WI38 (cell line): ENCODE measurements at regions not wholly inside any gene's neighbourhood (a gene's known extent, or its start where the extent isn't known, plus 50 kb on each side); places are given as distances from the start of the nearest gene placed in this dataset.
"Not testable (repeated sequence)": the region's sequence is repeated elsewhere in the genome, so short reads cannot be mapped to it uniquely, and the experiment has no call there.

Experiments used
- H3K4me3 ChIP-seq: 2 replicates; pipeline ENCODE4 v1.5.1; 2011; ENCODE audit warnings: low read depth, mild to moderate bottlenecking, control low read depth, low read length
- TF ChIP-seq, protein P1 (sequence below): IDR thresholded peaks from 2 replicates; pipeline ENCODE4 v1.5.1; 2012; ENCODE audit warnings: low read depth, mild to moderate bottlenecking, control low read depth, low read length

DNA sequence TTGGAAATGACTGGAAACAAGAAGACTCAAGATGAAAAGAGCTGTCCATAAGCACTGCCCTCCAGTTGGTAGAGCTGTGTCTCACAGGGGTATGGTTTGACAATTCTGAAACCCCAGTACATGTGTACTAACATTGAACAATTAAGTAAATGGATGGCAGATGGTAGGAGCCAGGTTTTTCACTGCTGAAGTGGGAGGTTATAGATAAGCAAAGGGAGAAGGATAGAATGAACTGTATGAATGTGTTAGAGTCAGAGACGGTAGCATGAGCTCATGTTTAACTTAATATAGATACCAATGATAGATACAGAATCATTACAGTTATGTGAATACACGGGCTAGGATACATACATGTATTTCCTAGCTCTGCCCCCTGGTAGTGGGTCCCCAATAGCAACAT lies 95.0 kb upstream of the SIRPA start:
- TF ChIP-seq, protein P1, sequence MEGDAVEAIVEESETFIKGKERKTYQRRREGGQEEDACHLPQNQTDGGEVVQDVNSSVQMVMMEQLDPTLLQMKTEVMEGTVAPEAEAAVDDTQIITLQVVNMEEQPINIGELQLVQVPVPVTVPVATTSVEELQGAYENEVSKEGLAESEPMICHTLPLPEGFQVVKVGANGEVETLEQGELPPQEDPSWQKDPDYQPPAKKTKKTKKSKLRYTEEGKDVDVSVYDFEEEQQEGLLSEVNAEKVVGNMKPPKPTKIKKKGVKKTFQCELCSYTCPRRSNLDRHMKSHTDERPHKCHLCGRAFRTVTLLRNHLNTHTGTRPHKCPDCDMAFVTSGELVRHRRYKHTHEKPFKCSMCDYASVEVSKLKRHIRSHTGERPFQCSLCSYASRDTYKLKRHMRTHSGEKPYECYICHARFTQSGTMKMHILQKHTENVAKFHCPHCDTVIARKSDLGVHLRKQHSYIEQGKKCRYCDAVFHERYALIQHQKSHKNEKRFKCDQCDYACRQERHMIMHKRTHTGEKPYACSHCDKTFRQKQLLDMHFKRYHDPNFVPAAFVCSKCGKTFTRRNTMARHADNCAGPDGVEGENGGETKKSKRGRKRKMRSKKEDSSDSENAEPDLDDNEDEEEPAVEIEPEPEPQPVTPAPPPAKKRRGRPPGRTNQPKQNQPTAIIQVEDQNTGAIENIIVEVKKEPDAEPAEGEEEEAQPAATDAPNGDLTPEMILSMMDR: no peak
- H3K4me3 ChIP-seq: no peak overlapping the region

DNA sequence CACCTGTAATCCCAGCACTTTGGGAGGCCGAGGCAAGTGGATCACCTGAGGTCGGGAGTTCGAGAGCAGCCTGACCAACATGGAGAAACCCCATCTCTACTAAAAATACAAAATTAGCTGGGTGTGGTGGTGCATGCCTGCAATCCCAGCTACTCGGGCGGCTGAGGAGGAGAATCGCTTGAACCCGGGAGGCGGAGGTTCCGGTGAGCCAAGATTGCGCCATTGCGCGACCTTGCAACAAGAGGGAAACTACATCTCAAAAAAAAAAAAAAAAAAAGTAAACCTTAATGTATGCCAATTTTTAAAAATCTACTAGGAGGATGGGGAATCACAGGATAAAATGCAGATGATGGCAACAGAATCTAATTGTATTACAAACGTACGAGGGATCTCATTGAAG lies 95.5 kb upstream of the SIRPA start:
- not testable (repeated sequence) for H3K4me3 ChIP-seq

DNA sequence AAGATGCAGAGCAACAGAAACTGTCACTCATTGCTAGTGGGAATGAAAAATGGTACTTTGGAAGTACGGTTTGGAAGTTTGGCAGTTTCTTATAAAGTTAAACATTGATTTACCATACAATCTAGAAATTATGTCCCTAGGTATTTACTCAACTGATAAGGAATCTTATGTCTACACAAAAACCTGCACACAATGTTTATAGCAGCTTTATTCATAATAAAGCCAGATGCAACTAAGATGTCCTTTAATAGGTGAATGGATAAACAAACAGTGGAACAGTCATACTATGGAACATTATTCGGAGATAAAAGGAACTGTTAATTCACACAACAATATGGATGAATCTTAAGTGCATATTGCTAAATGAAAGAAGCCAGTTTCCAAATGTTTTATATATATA lies 96.2 kb upstream of the SIRPA start:
- H3K4me3 ChIP-seq: no peak overlapping the region
- TF ChIP-seq, protein P1: no peak

DNA sequence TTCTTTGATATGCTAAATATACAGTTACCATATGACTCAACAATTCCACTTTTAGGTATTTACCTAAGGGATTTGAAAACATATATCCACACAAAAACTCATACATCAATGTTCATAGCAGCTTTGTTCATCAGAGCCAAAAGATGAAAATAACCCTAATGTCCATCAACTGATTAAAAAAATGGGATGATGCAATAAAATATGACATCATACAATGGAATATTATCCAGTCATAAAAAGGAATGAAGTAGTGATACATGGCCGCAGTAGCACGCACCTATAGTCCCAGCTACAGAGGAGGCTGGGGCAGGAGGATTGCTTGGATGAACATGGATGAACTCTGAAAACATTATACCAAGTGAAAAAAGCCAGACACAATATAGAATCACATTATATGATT lies 101.4 kb upstream of the SIRPA start:
- TF ChIP-seq, protein P1: no peak
- H3K4me3 ChIP-seq: no peak overlapping the region

DNA sequence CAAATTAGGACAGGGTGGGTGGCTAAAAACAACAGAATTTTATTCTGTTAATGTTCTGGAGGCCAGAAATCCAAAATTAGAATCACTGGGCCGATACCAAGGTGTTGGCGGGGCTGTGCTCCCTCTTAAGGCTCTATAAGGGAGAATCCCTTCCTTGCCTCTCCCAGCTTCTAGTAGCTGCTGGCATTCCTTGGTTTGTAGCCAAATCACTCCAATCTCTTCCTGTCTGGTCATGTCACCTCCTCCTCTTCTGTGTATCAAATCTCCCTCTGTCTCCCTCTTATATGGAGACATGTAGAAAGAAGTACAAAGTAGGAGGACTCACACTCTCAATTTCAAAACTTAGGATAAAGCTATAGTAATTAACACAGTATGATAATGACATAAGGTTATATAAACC lies 102.9 kb upstream of the SIRPA start:
- TF ChIP-seq, protein P1: no peak
- no peak overlapping the region for H3K4me3 ChIP-seq

DNA sequence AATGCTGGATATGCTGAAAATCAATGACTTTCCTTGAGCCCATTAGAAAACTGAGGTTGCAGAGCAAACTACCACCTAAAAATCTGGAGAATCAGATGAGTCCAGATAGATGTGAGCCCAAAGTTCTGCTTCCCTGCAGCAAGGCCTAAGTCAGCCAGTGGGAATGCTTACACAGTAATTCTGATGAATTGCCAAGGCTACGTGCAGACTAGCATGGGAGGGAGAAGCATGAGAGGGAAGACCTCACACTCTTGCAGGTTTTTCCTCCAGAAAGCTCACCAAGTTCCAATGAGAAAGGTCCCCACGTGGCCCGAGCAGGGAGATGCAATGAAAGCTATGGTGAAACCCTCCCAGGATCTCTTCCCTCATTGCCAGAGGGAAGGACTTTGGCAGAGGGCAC lies 104.8 kb upstream of the SIRPA start:
- TF ChIP-seq, protein P1: no peak
- H3K4me3 ChIP-seq: no peak overlapping the region

DNA sequence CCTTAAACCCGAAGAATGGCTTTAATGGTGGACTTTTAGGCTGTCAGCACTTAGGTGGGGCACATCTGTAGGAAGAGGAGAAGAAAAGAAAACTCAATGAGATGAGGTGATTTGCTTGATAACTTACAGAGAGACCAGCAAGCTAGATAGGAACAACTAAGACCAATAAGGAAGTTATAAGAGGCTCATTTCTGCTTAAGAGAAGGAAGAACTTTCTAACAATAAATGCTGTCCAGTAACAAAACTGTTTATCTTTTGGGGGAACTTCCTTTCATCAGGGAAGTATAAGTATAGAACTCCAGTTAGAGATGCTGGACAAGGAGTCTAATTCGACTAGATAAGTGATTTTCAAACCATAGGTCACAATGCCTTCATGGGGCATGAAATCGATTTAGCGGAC lies 107.2 kb upstream of the SIRPA start:
- H3K4me3 ChIP-seq: no peak overlapping the region
- TF ChIP-seq, protein P1: no peak

DNA sequence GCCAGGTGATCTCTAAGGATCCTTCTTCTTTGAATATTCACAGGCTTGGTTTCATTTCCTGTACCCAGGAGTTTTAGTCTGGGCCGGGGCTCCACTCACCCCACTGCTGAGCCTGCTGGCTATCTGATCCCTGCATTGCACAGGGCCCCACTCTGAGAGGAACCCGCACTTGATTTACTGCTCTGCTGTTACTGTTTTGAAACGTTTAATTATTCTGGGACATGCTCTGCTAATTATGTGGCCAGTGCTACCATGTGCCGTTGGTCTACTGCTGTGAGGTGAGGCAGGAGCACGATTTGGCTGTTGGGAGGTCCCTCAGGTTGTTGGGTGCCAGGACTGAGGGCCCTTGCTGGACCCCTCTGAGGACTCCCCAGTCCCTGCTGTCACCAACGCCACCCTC lies 108.7 kb upstream of the SIRPA start:
- H3K4me3 ChIP-seq: no peak overlapping the region
- TF ChIP-seq, protein P1: no peak
